MM.1S (cell line): ENCODE measurements at regions not wholly inside any gene's neighbourhood (a gene's known extent, or its start where the extent isn't known, plus 50 kb on each side); places are given as distances from the start of the nearest gene placed in this dataset.

Experiments used
- EZH2 ChIP-seq: fragments of 300-600 bp; sonication (generic); optimal IDR thresholded peaks from 2 replicates; pipeline ENCODE3; 2017; ENCODE audit warnings: low read depth, mild to moderate bottlenecking, antibody characterized with exemption, low read length, mixed read lengths
- EZH2phosphoT487 ChIP-seq: fragments of 300-600 bp; sonication (generic); IDR thresholded peaks from 2 replicates; pipeline ENCODE4 v1.6.1; 2018; ENCODE audit warnings: antibody characterized with exemption, low read length
- TF ChIP-seq, protein P1 (sequence below): fragments of 300-600 bp; sonication (generic); IDR thresholded peaks from 2 replicates; pipeline ENCODE4 v1.5.1; 2016; ENCODE audit warnings: antibody characterized with exemption, low read length, mixed read lengths

DNA sequence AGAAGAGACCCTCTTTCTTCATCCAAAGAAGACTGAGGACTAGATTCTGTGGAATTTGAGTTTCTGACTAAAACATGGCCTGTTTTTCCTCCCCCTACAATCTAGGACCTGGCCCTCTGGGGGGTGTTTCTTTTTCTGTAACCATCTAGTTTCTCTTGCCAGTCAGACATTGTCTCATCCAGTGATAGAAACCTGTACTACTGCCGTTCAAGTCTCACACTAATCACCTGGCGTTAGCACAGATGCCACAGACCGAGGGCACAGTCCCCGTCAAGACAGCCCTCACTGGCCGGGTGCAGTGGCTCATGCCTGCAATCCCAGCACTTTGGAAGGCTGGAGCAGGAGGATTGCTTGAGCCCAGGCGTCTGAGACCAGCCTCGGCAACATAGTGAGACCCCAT is 126.9 kb upstream of the NDUFV2 start:
- no peak for TF ChIP-seq EZH2phosphoT487
- no peak for TF ChIP-seq EZH2
- TF ChIP-seq, protein P1, sequence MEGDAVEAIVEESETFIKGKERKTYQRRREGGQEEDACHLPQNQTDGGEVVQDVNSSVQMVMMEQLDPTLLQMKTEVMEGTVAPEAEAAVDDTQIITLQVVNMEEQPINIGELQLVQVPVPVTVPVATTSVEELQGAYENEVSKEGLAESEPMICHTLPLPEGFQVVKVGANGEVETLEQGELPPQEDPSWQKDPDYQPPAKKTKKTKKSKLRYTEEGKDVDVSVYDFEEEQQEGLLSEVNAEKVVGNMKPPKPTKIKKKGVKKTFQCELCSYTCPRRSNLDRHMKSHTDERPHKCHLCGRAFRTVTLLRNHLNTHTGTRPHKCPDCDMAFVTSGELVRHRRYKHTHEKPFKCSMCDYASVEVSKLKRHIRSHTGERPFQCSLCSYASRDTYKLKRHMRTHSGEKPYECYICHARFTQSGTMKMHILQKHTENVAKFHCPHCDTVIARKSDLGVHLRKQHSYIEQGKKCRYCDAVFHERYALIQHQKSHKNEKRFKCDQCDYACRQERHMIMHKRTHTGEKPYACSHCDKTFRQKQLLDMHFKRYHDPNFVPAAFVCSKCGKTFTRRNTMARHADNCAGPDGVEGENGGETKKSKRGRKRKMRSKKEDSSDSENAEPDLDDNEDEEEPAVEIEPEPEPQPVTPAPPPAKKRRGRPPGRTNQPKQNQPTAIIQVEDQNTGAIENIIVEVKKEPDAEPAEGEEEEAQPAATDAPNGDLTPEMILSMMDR: no peak
